GM12878 (cell line): ENCODE measurements at regions not wholly inside any gene's neighbourhood (a gene's known extent, or its start where the extent isn't known, plus 50 kb on each side); places are given as distances from the start of the nearest gene placed in this dataset.

Experiments used
- ATAC-seq: fragments of 200-7000 bp; cut with Tn5 transposase; 3 replicates; pipeline ENCODE4 v1.9.1; 2020; ENCODE audit warnings: mild to moderate bottlenecking, moderate library complexity
- BruUV-seq: library from RNA; stranded (reverse); fragments of 400-500 nt; replicated peaks from 2 replicates; lab custom pipeline; 2021; lab: Mats Ljungman, UMichigan
- CTCF ChIA-PET: fragments of 300-600 bp; sonication (Branson Sonifier 250); formaldehyde crosslinking; extraction: SDS; loops from one replicate; lab custom pipeline; 2021; ENCODE audit warnings: inconsistent platforms; lab: Yijun Ruan, JAX
- POLR2A ChIA-PET: fragments of 350-600 bp; formaldehyde crosslinking; extraction: SDS; loops from one replicate; lab custom pipeline; 2021; ENCODE audit warnings: inconsistent platforms; lab: Charles Lee
- RAD21 ChIA-PET: fragments of 300-600 bp; sonication (Branson Sonifier 250); formaldehyde crosslinking; loops from one replicate; lab custom pipeline; 2023; ENCODE audit warnings: antibody characterized with exemption; ENCODE audit not compliant: unreplicated experiment; lab: Charles Lee
- SMC1A ChIA-PET: fragments of 300-600 bp; sonication (Branson Sonifier 250); formaldehyde crosslinking; loops from one replicate; lab custom pipeline; 2023; ENCODE audit not compliant: unreplicated experiment, uncharacterized antibody; lab: Charles Lee
- DNase-seq: peaks from one replicate; pipeline ENCODE4 v3.0.0-alpha.2; 2011; ENCODE audit warnings: low read depth, low spot score
- FAIRE-seq: peaks from 3 replicates; lab custom pipeline; 2011; peaks lifted over from hg19 to GRCh38; lab: Jason Lieb, UNC
- H2AFZ ChIP-seq: 2 replicates; pipeline ENCODE4 v1.6.0; 2011; ENCODE audit warnings: low read depth, low read length, control low read depth; ENCODE audit not compliant: control insufficient read depth
- H3K27ac ChIP-seq: 2 replicates; pipeline ENCODE4 v1.5.1; 2011; ENCODE audit warnings: control low read depth; ENCODE audit not compliant: control insufficient read depth, insufficient read depth
- H3K27me3 ChIP-seq, 2 experiments: replicated peaks in 1 of 2; 2 replicates each; pipeline versions ENCODE4 v1.6.0 to v1.6.1; 2011; ENCODE audit warnings: low read length in 1 of 2; ENCODE audit not compliant: control insufficient read depth in 2 of 2, insufficient read depth in 2 of 2
- H3K36me3 ChIP-seq, 2 experiments: 2 replicates each; pipeline ENCODE4 v1.5.1; 2011; ENCODE audit warnings: low read length in 1 of 2; ENCODE audit not compliant: control insufficient read depth in 2 of 2, insufficient read depth in 2 of 2
- H3K4me1 ChIP-seq: 2 replicates; pipeline ENCODE4 v1.6.1; 2011; ENCODE audit warnings: mild to moderate bottlenecking, low read length, moderate library complexity, mixed read lengths; ENCODE audit not compliant: control insufficient read depth, insufficient read depth
- H3K4me2 ChIP-seq: 2 replicates; pipeline ENCODE4 v1.6.0; 2011; ENCODE audit warnings: control low read depth; ENCODE audit not compliant: control insufficient read depth, insufficient read depth
- H3K4me3 ChIP-seq: fragments of 200-600 bp; sonication (generic); 2 replicates; pipeline ENCODE4 v1.5.1; 2016
- H3K79me2 ChIP-seq: 2 replicates; pipeline ENCODE4 v1.6.0; 2011; ENCODE audit warnings: low read length; ENCODE audit not compliant: control insufficient read depth, insufficient read depth
- H3K9ac ChIP-seq: 2 replicates; pipeline ENCODE4 v1.8.0; 2011; ENCODE audit warnings: low read length, control low read depth, mixed read lengths; ENCODE audit not compliant: control insufficient read depth, insufficient read depth
- H3K9me3 ChIP-seq: replicated peaks from 3 replicates; pipeline ENCODE4 v1.5.1; 2011; ENCODE audit warnings: mild to moderate bottlenecking, low read length; ENCODE audit not compliant: control insufficient read depth, insufficient read depth
- H4K20me1 ChIP-seq: 2 replicates; pipeline ENCODE4 v1.6.0; 2011; ENCODE audit not compliant: control insufficient read depth, insufficient read depth
- CBX5 ChIP-seq: sonication (generic); IDR thresholded peaks from 2 replicates; pipeline ENCODE4 v1.6.1; 2016; ENCODE audit warnings: low read depth, moderate library complexity, mild to moderate bottlenecking, inconsistent platforms
- EP300 ChIP-seq, 2 experiments: fragments of 150-350 bp in 1 of 2; IDR thresholded peaks; 2 replicates each; pipeline ENCODE4 v1.6.1; 2011 to 2012; ENCODE audit warnings: low read depth in 2 of 2, low read length in 2 of 2, borderline replicate concordance in 1 of 2, improper control_type of control experiment in 1 of 2, inconsistent platforms in 1 of 2; ENCODE audit not compliant: control insufficient read depth in 1 of 2
- FOXM1 ChIP-seq: IDR thresholded peaks from 2 replicates; pipeline ENCODE4 v1.6.1; 2012; ENCODE audit warnings: low read depth, mild to moderate bottlenecking, inconsistent platforms, low read length, moderate library complexity
- NFYB ChIP-seq: IDR thresholded peaks from 2 replicates; pipeline ENCODE4 v1.6.1; 2011; ENCODE audit warnings: low read depth, mild to moderate bottlenecking, low read length, improper control_type of control experiment, moderate library complexity; ENCODE audit not compliant: insufficient read depth
- POLR2AphosphoS2 ChIP-seq: IDR thresholded peaks from 2 replicates; pipeline ENCODE4 v1.6.1; 2011; ENCODE audit warnings: low read depth, mild to moderate bottlenecking, low read length, improper control_type of control experiment, moderate library complexity
- POLR2AphosphoS5 ChIP-seq: IDR thresholded peaks from 2 replicates; pipeline ENCODE4 v1.6.1; 2011; ENCODE audit warnings: mild to moderate bottlenecking, low read length, inconsistent platforms
- RFX5 ChIP-seq: IDR thresholded peaks from 2 replicates; pipeline ENCODE4 v1.6.1; 2011; ENCODE audit warnings: low read depth, low read length, improper control_type of control experiment
- SMARCA5 ChIP-seq: fragments of 450-650 bp; IDR thresholded peaks from 2 replicates; pipeline ENCODE4 v1.6.1; 2017; ENCODE audit warnings: mild to moderate bottlenecking
- TAF1 ChIP-seq: IDR thresholded peaks from 2 replicates; pipeline ENCODE4 v1.6.1; 2011; ENCODE audit warnings: mild to moderate bottlenecking, low read depth, low read length, borderline replicate concordance
- ZBTB11 ChIP-seq: fragments of 450-650 bp; formaldehyde crosslinking; IDR thresholded peaks from 2 replicates; pipeline ENCODE4 v1.5.0; 2022; ENCODE audit warnings: mild to moderate bottlenecking, missing genetic modification characterization
- ZNF217 ChIP-seq: fragments of 450-650 bp; IDR thresholded peaks from 2 replicates; pipeline ENCODE4 v1.6.1; 2017; ENCODE audit warnings: antibody characterized with exemption, mild to moderate bottlenecking
- ZNF24 ChIP-seq: fragments of 450-650 bp; IDR thresholded peaks from 2 replicates; pipeline ENCODE4 v1.6.1; 2017; ENCODE audit warnings: antibody characterized with exemption, mild to moderate bottlenecking
- WGBS: methylation state at CpG from one replicate; pipeline ENCODE4 v1.1.6; 2016; ENCODE audit warnings: low lambda C conversion rate; ENCODE audit not compliant: insufficient replicate concordance, insufficient coverage; ENCODE audit errors: missing lambda C conversion rate; 5-methylcytosine and 5-hydroxymethylcytosine counted together
- in situ Hi-C: fragments of 300-500 bp; cut with MboI; formaldehyde crosslinking; loops from 9 replicates; pipeline ENCODE4 v1.14.3; 2018; ENCODE audit warnings: mixed read lengths
- intact Hi-C: fragments of 100-400 bp; cut with micrococcal nuclease; formaldehyde crosslinking; loops from one replicate; pipeline ENCODE4 v1.14.2; 2022; ENCODE audit not compliant: unreplicated experiment
- TF ChIP-seq, protein P1 (sequence below): IDR thresholded peaks from 2 replicates; pipeline ENCODE4 v1.6.1; 2011; ENCODE audit warnings: low read depth, low read length, improper control_type of control experiment, borderline replicate concordance

GRCh38 chr3:72307438-72308115, 522.6 kb upstream of the PROK2 start (continued):
- TF ChIP-seq ZBTB11 (CRISPR knock-in tag): no peak

DNA sequence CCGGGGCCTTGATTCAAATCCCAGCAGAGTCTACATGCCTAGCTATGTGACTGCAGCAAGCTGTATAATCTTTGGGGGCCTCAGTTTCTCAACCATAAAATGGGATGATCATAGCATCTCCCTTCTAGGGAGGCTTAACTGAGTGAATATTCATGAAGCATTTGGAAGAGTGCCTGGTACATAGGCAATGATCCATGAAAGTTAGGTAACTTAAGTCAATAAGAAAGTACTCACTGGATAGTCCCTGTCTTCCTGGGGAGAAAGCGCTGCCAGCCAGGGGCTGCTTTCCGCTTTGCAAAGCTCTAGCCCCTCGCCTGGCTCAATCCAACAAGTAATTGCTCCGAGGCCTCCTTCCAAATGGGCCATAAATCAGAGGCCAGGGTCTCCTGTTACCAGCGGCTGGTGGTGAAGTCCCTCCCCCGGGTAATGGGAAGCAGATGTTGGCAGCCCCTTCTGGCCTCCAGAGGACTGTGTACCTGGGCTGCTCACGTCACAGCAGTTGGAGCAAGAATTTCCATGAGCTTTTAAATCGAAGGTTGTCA, 521.9 kb upstream of the PROK2 start:
- ChIA-PET RAD21 (interaction anchor here (1.7 kb wide), 1 partner anchor 14 kb away, joined by 3 read pairs; no protein-coding TSS in a partner anchor), SMC1A (no interaction called here), POLR2A (no interaction called here), CTCF (no interaction called here)
- H4K20me1 ChIP-seq: no peaks in the 10 kb centered on the region
- FAIRE-seq: no peak
- H3K36me3 ChIP-seq: no peaks in the 10 kb centered on the region
- WGBS: 48% methylated on average over 9 of the region's 9 CpGs
- H3K4me2 ChIP-seq: no peak overlapping the region
- H3K9me3 ChIP-seq: no peaks in the 10 kb centered on the region
- H3K4me1 ChIP-seq: peaks cover 17% of the 10 kb centered on the region
- no peak overlapping the region for H2AFZ ChIP-seq
- no peak for TF ChIP-seq POLR2AphosphoS2
- TF ChIP-seq, protein P1, sequence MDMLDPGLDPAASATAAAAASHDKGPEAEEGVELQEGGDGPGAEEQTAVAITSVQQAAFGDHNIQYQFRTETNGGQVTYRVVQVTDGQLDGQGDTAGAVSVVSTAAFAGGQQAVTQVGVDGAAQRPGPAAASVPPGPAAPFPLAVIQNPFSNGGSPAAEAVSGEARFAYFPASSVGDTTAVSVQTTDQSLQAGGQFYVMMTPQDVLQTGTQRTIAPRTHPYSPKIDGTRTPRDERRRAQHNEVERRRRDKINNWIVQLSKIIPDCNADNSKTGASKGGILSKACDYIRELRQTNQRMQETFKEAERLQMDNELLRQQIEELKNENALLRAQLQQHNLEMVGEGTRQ: no peak
- no peak for TF ChIP-seq POLR2AphosphoS5
- no peak for TF ChIP-seq RFX5
- no peak for TF ChIP-seq TAF1
- TF ChIP-seq NFYB: no peak
- no peak for TF ChIP-seq FOXM1
- TF ChIP-seq ZNF24: no peak
- TF ChIP-seq CBX5: no peak
- no peak for TF ChIP-seq EP300 (IDR thresholded peaks at IDR 0.05; ENCODE audit: borderline replicate concordance in 1 of 2, control insufficient read depth in 1 of 2, low read depth in 2 of 2, low read length in 2 of 2)
- TF ChIP-seq ZNF217: no peak
- TF ChIP-seq SMARCA5: no peak
- no peak overlapping the region for H3K9ac ChIP-seq
- intact Hi-C loops (no loop called here), in situ Hi-C loops (no loop called here)
- DNase-seq: no peak
- no peak overlapping the region for H3K4me3 ChIP-seq
- no peaks in the 10 kb centered on the region for H3K27me3 ChIP-seq
- H3K27ac ChIP-seq: no peak overlapping the region
- BruUV-seq: no TSS peak
- no peaks in the 10 kb centered on the region for H3K79me2 ChIP-seq
- no peak for ATAC-seq
